SU-DHL-6 (cell line): ENCODE measurements at regions not wholly inside any gene's neighbourhood (a gene's known extent, or its start where the extent isn't known, plus 50 kb on each side); places are given as distances from the start of the nearest gene placed in this dataset.

Source experiments
- H2AFZ ChIP-seq: fragments of 200-600 bp; sonication (generic); 2 replicates; pipeline ENCODE4 v1.6.1; 2014; ENCODE audit warnings: low read depth, mild to moderate bottlenecking, moderate library complexity, mixed read lengths, antibody characterized with exemption, low read length; ENCODE audit not compliant: severe bottlenecking
- H3F3A ChIP-seq: fragments of 200-600 bp; shearing (Covaris generic); 2 replicates; pipeline ENCODE4 v1.6.0; 2016; ENCODE audit warnings: antibody characterized with exemption, mild to moderate bottlenecking; ENCODE audit not compliant: insufficient read depth
- H3K27ac ChIP-seq: fragments of 200-600 bp; sonication (generic); 2 replicates; pipeline ENCODE4 v1.5.1; 2016; ENCODE audit warnings: low read depth, mild to moderate bottlenecking, low read length, moderate library complexity, mixed read lengths
- H3K27me3 ChIP-seq: fragments of 200-600 bp; sonication (generic), shearing (Covaris generic); 2 replicates; pipeline ENCODE4 v1.6.0; 2014; ENCODE audit warnings: mild to moderate bottlenecking, low read length
- H3K36me3 ChIP-seq: fragments of 200-600 bp; sonication (generic); 2 replicates; pipeline ENCODE4 v1.6.1; 2014; ENCODE audit warnings: mild to moderate bottlenecking, low read length, mixed read lengths
- H3K4me2 ChIP-seq: fragments of 300-600, 200-600 bp; shearing (Covaris generic), sonication (generic); 2 replicates; pipeline ENCODE4 v1.6.0; 2014; ENCODE audit warnings: low read length, low read depth, mild to moderate bottlenecking; ENCODE audit not compliant: poor library complexity, severe bottlenecking
- H3K4me3 ChIP-seq: fragments of 200-600 bp; sonication (generic); 2 replicates; pipeline ENCODE4 v1.5.1; 2014; ENCODE audit warnings: antibody characterized with exemption, low read length, mild to moderate bottlenecking, mixed read lengths; ENCODE audit not compliant: insufficient read depth, poor library complexity, severe bottlenecking
- H3K79me2 ChIP-seq: fragments of 200-600 bp; sonication (generic); 2 replicates; pipeline ENCODE4 v1.6.1; 2014; ENCODE audit warnings: mild to moderate bottlenecking, low read length, moderate library complexity; ENCODE audit not compliant: insufficient read depth
- H3K9ac ChIP-seq: fragments of 200-600 bp; sonication (generic); 2 replicates; pipeline ENCODE4 v1.7.0; 2014; ENCODE audit warnings: mild to moderate bottlenecking, low read length
- H3K9me2 ChIP-seq: fragments of 200-600 bp; sonication (generic); replicated peaks from 2 replicates; pipeline ENCODE4 v1.6.1; 2014; ENCODE audit warnings: low read length; ENCODE audit not compliant: insufficient read depth
- H3K9me3 ChIP-seq: fragments of 200-600 bp; sonication (generic); 2 replicates; pipeline ENCODE4 v1.6.1; 2014; ENCODE audit warnings: low read length, mixed read lengths; ENCODE audit not compliant: insufficient read depth
- H4K20me1 ChIP-seq: fragments of 200-600 bp; sonication (generic); 2 replicates; pipeline ENCODE4 v1.6.1; 2014; ENCODE audit warnings: low read depth, mild to moderate bottlenecking, antibody characterized with exemption, low read length, moderate library complexity, mixed read lengths
- EZH2phosphoT487 ChIP-seq: fragments of 200-600 bp; sonication (generic), shearing (Covaris generic); conservative IDR thresholded peaks from 2 replicates; pipeline ENCODE4 v1.6.1; 2018; ENCODE audit warnings: mild to moderate bottlenecking, antibody characterized with exemption, low read length, moderate library complexity, mixed read lengths
- TF ChIP-seq, protein P1 (sequence below): fragments of 200-600 bp; sonication (generic); IDR thresholded peaks from one replicate; pipeline ENCODE4 v1.5.1; 2017; ENCODE audit warnings: antibody characterized with exemption, mild to moderate bottlenecking, low read length, moderate library complexity; ENCODE audit not compliant: insufficient read depth, poor library complexity, severe bottlenecking

DNA sequence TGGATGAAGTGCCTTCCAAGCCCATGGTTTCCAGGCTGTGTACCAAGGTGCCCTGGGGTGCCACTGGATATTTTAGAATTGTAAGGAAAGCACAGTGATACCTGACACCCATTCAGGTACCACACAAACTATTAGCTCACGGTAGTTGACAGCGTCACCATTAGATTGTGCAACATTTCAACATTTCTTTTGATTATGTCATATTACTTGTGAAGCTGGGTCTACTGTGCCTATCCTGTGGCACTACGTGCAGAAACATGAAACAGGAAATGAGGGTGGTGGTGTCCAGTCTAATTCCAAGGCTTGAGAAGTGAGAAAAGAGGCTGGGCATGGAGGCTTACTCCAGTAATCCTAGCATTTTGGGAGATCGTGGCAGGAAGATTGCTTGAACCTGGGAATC is 75.5 kb upstream of the CPM start:
- Histone ChIP-seq H3K9me3 (no peaks in the 10 kb centered on the region), H3K4me2 (no peak overlapping the region), H3K9me2 (no peaks in the 10 kb centered on the region), H3F3A (no peaks in the 10 kb centered on the region), H3K9ac (no peak overlapping the region), H3K27ac (no peak overlapping the region), H3K79me2 (no peaks in the 10 kb centered on the region), H2AFZ (no peak overlapping the region), H3K4me3 (no peak overlapping the region), H4K20me1 (no peaks in the 10 kb centered on the region), H3K36me3 (no peaks in the 10 kb centered on the region), H3K27me3 (no peaks in the 10 kb centered on the region)
- TF ChIP-seq EZH2phosphoT487: no peak
- TF ChIP-seq, protein P1, sequence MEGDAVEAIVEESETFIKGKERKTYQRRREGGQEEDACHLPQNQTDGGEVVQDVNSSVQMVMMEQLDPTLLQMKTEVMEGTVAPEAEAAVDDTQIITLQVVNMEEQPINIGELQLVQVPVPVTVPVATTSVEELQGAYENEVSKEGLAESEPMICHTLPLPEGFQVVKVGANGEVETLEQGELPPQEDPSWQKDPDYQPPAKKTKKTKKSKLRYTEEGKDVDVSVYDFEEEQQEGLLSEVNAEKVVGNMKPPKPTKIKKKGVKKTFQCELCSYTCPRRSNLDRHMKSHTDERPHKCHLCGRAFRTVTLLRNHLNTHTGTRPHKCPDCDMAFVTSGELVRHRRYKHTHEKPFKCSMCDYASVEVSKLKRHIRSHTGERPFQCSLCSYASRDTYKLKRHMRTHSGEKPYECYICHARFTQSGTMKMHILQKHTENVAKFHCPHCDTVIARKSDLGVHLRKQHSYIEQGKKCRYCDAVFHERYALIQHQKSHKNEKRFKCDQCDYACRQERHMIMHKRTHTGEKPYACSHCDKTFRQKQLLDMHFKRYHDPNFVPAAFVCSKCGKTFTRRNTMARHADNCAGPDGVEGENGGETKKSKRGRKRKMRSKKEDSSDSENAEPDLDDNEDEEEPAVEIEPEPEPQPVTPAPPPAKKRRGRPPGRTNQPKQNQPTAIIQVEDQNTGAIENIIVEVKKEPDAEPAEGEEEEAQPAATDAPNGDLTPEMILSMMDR: no peak

DNA sequence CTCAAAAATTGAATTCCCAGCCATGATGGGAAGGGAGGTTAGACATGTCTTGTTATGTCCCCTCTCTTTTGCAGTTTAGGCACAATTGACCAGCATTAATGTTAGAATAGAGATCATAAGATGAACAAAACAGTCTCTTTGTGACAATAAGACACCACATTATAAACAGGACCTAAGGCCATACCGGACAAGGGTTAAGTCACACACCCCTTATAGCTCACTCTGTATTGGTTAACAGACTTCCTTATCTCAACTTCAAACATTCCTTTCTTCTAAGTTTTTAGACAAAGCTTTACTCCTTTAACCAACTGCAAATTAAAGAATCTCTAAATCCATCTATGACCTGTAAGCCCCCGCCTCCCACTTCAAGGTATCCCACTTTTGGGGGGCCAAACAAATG is 81.1 kb upstream of the CPM start:
- Histone ChIP-seq H3K27me3 (no peaks in the 10 kb centered on the region), H3K9ac (no peak overlapping the region)

DNA sequence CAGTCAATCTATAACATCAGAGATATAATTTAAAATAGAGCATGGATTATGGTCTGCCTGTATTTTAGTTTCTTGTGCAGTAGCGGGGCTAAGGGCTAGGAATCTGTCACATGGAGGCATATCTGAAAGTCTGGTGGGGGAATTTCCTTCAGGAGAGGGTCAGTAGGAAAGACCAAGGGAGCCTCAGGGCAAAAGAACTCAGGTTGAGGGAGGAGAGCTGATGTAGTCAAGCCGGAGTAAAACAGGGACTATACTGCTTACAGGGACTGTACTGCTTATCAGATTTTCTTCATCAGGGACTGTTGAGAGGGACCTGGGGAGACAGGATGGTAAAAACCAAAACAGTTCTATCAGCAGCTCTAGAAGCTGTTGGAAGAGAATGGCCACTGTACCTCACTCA is 82.0 kb upstream of the CPM start:
- Histone ChIP-seq H3K27me3 (no peaks in the 10 kb centered on the region), H3K27ac (no peak overlapping the region), H3K9me3 (no peaks in the 10 kb centered on the region), H3K4me3 (no peak overlapping the region), H3K9me2 (no peaks in the 10 kb centered on the region), H3K79me2 (no peaks in the 10 kb centered on the region), H3K9ac (no peak overlapping the region), H3K36me3 (no peaks in the 10 kb centered on the region), H3K4me2 (no peak overlapping the region), H2AFZ (no peak overlapping the region), H4K20me1 (no peaks in the 10 kb centered on the region), H3F3A (no peaks in the 10 kb centered on the region)
- no peak for TF ChIP-seq EZH2phosphoT487
- TF ChIP-seq, protein P1: no peak

More for the DNA sequence above, 81.1 kb upstream of the CPM start:
- Histone ChIP-seq H3K36me3 (no peaks in the 10 kb centered on the region), H2AFZ (no peak overlapping the region), H3F3A (no peaks in the 10 kb centered on the region), H4K20me1 (no peaks in the 10 kb centered on the region), H3K79me2 (no peaks in the 10 kb centered on the region), H3K9me3 (no peaks in the 10 kb centered on the region), H3K4me2 (no peak overlapping the region), H3K4me3 (no peak overlapping the region), H3K9me2 (no peaks in the 10 kb centered on the region), H3K27ac (no peak overlapping the region)
- TF ChIP-seq, protein P1: no peak
- no peak for TF ChIP-seq EZH2phosphoT487
